HUES6 (cell line): ENCODE measurements at regions not wholly inside any gene's neighbourhood (a gene's known extent, or its start where the extent isn't known, plus 50 kb on each side); places are given as distances from the start of the nearest gene placed in this dataset.

Experiments used
- H3K27ac ChIP-seq: 2 replicates; pipeline ENCODE4 v1.7.0; 2013; ENCODE audit warnings: low read depth, mild to moderate bottlenecking, low read length, inconsistent platforms
- H3K27me3 ChIP-seq: 2 replicates; pipeline ENCODE4 v1.6.1; 2013; ENCODE audit warnings: low read length; ENCODE audit not compliant: control insufficient read depth, insufficient read depth
- H3K36me3 ChIP-seq: 2 replicates; pipeline ENCODE4 v1.6.1; 2013; ENCODE audit warnings: low read length; ENCODE audit not compliant: control insufficient read depth, insufficient read depth
- H3K4me1 ChIP-seq: 2 replicates; pipeline ENCODE4 v1.6.1; 2013; ENCODE audit warnings: low read length; ENCODE audit not compliant: control insufficient read depth, insufficient read depth
- H3K4me3 ChIP-seq: 2 replicates; pipeline ENCODE4 v1.5.1; 2013; ENCODE audit warnings: low read depth, low read length
- H3K9ac ChIP-seq: one replicate; pipeline ENCODE4 v1.6.1; 2013; ENCODE audit warnings: mild to moderate bottlenecking, low read length
- H3K9me3 ChIP-seq: 2 replicates; pipeline ENCODE4 v1.6.1; 2013; ENCODE audit warnings: low read depth, low read length; ENCODE audit not compliant: control insufficient read depth, insufficient read depth

- no peak overlapping the region for H3K27ac ChIP-seq
Observed at GRCh38 chr2:136255648-136256461, 137.9 kb upstream of the CXCR4 start.

DNA sequence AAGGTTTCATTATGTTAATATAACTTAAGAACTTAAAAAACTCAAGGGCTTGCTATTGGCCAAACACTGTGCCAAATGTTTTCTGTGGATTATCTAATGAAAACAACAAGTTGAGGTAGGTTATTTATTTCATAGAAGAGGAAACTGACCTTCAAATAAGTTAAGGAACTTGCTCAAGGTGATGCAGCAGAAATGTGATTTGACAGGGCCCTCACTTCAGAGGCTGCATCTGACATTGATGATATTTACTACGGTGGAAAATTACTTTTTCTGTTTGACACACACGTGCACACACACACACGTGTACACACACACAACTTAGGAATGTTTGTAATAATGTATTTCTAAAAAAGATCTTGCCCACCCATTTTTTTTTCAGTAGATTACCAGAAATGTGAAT, 137.2 kb upstream of the CXCR4 start:
- H3K36me3 ChIP-seq: no peaks in the 10 kb centered on the region
- H3K9me3 ChIP-seq: no peaks in the 10 kb centered on the region
- H3K9ac ChIP-seq: no peak overlapping the region
- H3K4me1 ChIP-seq: no peaks in the 10 kb centered on the region
- H3K27ac ChIP-seq: no peak overlapping the region
- no peak overlapping the region for H3K4me3 ChIP-seq
- H3K27me3 ChIP-seq: no peaks in the 10 kb centered on the region

More at GRCh38 chr2:136255648-136256461, 137.9 kb upstream of the CXCR4 start:
- H3K27me3 ChIP-seq: no peaks in the 10 kb centered on the region
- no peak overlapping the region for H3K9ac ChIP-seq
- H3K4me3 ChIP-seq: no peak overlapping the region
- H3K4me1 ChIP-seq: no peaks in the 10 kb centered on the region
- H3K36me3 ChIP-seq: no peaks in the 10 kb centered on the region
- H3K9me3 ChIP-seq: no peaks in the 10 kb centered on the region

- H3K27me3 ChIP-seq: no peaks in the 10 kb centered on the region
- H3K4me1 ChIP-seq: no peaks in the 10 kb centered on the region
- no peak overlapping the region for H3K4me3 ChIP-seq
- H3K36me3 ChIP-seq: no peaks in the 10 kb centered on the region
- no peak overlapping the region for H3K9ac ChIP-seq
- H3K9me3 ChIP-seq: no peaks in the 10 kb centered on the region
- H3K27ac ChIP-seq: no peak overlapping the region
Observed at GRCh38 chr2:136254681-136255080, 136.7 kb upstream of the CXCR4 start.

GRCh38 chr2:136253288-136254004, 135.5 kb upstream of the CXCR4 start:
- Histone ChIP-seq H3K4me3 (no peak overlapping the region), H3K36me3 (no peaks in the 10 kb centered on the region), H3K4me1 (no peaks in the 10 kb centered on the region), H3K9ac (no peak overlapping the region), H3K27ac (no peak overlapping the region), H3K27me3 (no peaks in the 10 kb centered on the region), H3K9me3 (no peaks in the 10 kb centered on the region)

DNA sequence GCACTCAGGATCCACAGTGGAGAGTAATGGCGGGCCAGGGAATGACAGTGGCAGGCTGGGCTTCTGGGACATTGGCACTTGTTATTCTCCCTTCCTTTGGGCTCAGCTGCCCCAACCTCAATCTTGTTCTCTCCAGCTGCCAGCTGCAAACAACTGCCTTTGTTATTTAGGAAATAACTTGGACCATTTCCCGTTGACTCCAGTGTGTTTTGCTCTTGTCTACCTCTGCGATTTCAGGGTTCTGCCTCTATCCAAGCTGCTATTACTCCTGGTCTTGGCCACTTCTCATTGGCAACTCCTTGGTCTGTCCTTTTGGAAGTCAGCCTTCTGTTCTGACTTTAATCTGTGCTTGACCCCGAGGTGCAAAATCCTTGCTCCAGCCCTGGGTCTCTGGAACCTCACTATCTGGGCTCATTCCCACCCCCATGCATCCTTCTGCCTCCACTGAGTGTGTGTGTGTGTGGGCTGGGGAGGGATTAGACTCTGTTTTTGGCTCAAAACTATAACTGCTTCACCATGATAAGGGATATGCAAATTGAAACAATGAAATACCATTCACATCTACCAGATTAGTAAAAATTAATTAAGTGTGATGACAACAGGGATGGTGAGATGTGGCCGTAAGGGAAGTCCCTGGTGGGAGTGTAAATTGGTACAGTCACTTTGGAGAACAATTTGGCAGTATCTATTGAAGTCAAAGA, 134.1 kb upstream of the CXCR4 start:
- H3K9me3 ChIP-seq: no peaks in the 10 kb centered on the region
- no peak overlapping the region for H3K9ac ChIP-seq
- H3K27me3 ChIP-seq: no peaks in the 10 kb centered on the region
- no peaks in the 10 kb centered on the region for H3K36me3 ChIP-seq
- no peak overlapping the region for H3K27ac ChIP-seq
- H3K4me3 ChIP-seq: no peak overlapping the region
- H3K4me1 ChIP-seq: no peaks in the 10 kb centered on the region

- no peak overlapping the region for H3K27ac ChIP-seq
- no peaks in the 10 kb centered on the region for H3K36me3 ChIP-seq
- no peak overlapping the region for H3K4me3 ChIP-seq
- no peak overlapping the region for H3K9ac ChIP-seq
- no peaks in the 10 kb centered on the region for H3K9me3 ChIP-seq
- H3K4me1 ChIP-seq: peaks cover under 1% of the 10 kb centered on the region
- H3K27me3 ChIP-seq: no peaks in the 10 kb centered on the region
Observed at GRCh38 chr2:136251197-136251884, 133.4 kb upstream of the CXCR4 start.

DNA sequence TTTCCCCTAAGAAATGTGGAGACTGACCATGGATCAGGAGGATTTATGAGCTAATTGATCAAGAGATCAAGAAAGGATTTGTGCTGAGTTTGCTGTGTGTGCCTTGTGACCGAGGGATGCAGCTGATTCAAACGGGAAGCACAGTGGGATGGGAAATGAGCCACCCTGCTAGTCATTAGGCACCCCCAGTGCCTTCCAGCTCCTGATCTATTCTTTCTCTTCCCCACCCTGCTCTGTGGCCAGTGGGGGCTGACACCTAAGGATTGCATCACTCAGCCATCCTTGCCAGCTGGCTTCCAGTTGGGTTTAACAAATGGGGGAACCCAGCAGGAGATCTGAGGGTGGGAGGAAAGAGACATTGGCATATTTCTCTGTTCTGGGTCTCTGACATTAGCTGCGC, 132.2 kb upstream of the CXCR4 start:
- no peak overlapping the region for H3K4me3 ChIP-seq
- H3K4me1 ChIP-seq: peaks cover 10% of the 10 kb centered on the region
- H3K9me3 ChIP-seq: no peaks in the 10 kb centered on the region
- no peaks in the 10 kb centered on the region for H3K36me3 ChIP-seq
- H3K27ac ChIP-seq: no peak overlapping the region
- no peaks in the 10 kb centered on the region for H3K27me3 ChIP-seq
- H3K9ac ChIP-seq: no peak overlapping the region

GRCh38 chr2:136248907-136249306, 131.0 kb upstream of the CXCR4 start:
- Histone ChIP-seq H3K9ac (no peak overlapping the region), H3K4me3 (no peak overlapping the region), H3K9me3 (no peaks in the 10 kb centered on the region), H3K4me1 (peaks cover 10% of the 10 kb centered on the region), H3K27me3 (no peaks in the 10 kb centered on the region), H3K36me3 (no peaks in the 10 kb centered on the region), H3K27ac (no peak overlapping the region)

- H3K4me1 ChIP-seq: peaks cover 10% of the 10 kb centered on the region
- no peak overlapping the region for H3K4me3 ChIP-seq
- no peak overlapping the region for H3K9ac ChIP-seq
- H3K36me3 ChIP-seq: no peaks in the 10 kb centered on the region
- no peaks in the 10 kb centered on the region for H3K27me3 ChIP-seq
- H3K9me3 ChIP-seq: no peaks in the 10 kb centered on the region
- H3K27ac ChIP-seq: no peak overlapping the region
Observed at GRCh38 chr2:136248242-136248641, 130.3 kb upstream of the CXCR4 start.

DNA sequence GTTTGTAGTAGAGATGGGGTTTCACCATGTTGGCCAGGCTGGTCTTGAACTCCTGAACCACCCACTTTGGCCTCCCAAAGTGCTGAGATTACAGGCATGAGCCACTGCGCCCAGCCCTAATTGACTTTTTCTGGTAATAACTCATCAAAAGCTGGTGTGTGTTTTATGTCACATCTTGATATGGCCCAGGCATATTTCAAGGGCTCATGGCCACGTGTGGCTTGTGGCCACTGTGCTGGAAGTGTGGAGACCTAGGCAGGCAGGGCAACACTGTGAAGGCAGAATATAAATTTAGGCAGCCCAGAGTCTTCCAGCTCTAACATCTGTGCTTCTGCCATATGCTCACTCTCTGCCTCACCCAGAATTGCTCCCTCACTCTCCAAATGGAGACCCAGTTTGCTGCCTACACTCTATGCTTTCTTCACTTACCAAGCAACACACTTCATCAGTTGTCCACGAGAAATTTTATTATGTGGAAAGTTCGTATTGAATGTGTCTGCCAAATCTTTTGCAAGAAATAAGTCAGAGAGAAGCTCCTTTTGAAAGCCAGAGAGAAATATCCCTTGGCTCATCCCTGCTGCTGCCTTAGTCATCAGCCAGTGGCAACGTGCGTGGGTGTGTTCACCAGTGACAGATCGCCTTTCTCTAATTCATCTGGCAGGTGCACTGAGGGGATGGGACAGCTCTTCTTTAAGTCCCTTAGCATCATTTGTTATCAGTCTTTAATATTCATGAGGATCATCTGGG, 129.4 kb upstream of the CXCR4 start:
- no peak overlapping the region for H3K4me3 ChIP-seq
- H3K9me3 ChIP-seq: no peaks in the 10 kb centered on the region
- no peak overlapping the region for H3K27ac ChIP-seq
- no peaks in the 10 kb centered on the region for H3K36me3 ChIP-seq
- H3K9ac ChIP-seq: no peak overlapping the region
- peaks cover 10% of the 10 kb centered on the region for H3K4me1 ChIP-seq
- H3K27me3 ChIP-seq: no peaks in the 10 kb centered on the region
